ENCODE measurements at regions not wholly inside any gene's neighbourhood (a gene's known extent, or its start where the extent isn't known, plus 50 kb on each side); places are given as distances from the start of the nearest gene placed in this dataset.

DNA sequence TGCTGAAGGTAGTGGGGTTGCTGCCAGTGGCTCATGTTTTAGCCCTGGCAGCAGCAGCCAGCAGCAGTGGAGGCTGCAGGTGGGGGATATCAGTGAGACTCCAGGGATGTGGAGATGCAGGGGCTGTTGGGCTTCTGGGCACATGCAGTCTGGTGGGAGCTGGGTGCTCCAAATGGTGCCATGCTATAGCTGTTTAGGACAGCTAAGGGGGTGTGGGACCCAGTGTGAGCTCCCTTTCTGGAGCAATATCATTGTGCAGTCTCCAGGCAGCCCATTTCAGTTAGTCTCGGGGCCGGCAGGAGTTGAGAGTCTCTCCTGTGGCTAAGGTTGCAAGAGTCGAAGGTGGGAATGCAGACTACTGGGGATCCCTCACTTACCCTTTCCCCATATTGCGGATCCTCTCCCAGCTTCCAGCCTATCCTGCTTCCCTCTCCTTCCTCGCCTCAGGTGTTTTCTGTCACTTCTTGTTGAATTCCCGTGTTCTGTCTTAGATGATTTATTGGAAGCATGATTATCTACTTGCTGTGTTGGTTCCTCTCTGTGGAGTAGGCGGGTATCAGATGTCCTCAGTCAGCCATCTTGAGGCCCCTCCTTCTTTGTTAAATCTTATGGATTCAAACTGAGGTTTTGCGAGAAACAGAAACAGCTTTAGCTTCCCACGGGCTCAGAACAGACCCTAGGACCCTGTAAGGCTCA, 112.0 kb downstream of the FAM43A start (continued):
- TF ChIP-seq REST (IDR thresholded peaks at IDR 0.05; ENCODE audit: unreplicated experiment) (no peak), STAT1 (IDR thresholded peaks at IDR 0.05; ENCODE audit: unreplicated experiment) (no peak), JUNB (IDR thresholded peaks at IDR 0.05; ENCODE audit: unreplicated experiment) (no peak), ETS1 (IDR thresholded peaks at IDR 0.05) (no peak), ZNF331 (CRISPR knock-in tag; IDR thresholded peaks at IDR 0.05; ENCODE audit: low read depth) (no peak)

- no peak for DNase-seq (ENCODE audit: low spot score)
- no peaks in the 10 kb centered on the region for H3K79me2 ChIP-seq (replicated peaks; ENCODE audit: insufficient read depth)
- Mint-ChIP-seq H3K4me3 (no peak overlapping the region), H3K4me1 (peaks cover 11% of the 10 kb centered on the region), H3K36me3 (ENCODE audit: low read depth) (no peaks in the 10 kb centered on the region), H3K27me3 (ENCODE audit: insufficient read depth, low read depth, poor library complexity) (peaks cover 10% of the 10 kb centered on the region), H3K27ac (no peak overlapping the region), H3K9me3 (peaks cover 7% of the 10 kb centered on the region; the same call in 2 of the 3 replicates)
- no peak overlapping the region for H3K4me3 ChIP-seq
- no peak overlapping the region for H3K4me2 ChIP-seq
- peak overlapping the region; percentile 56; the same call in 1 of the 2 replicates for H2AFZ ChIP-seq
- no peak for ATAC-seq
- H3K36me3 ChIP-seq (ENCODE audit: insufficient read depth): no peaks in the 10 kb centered on the region
- TF ChIP-seq JUNB (IDR thresholded peaks at IDR 0.05; ENCODE audit: unreplicated experiment) (no peak), ETS1 (IDR thresholded peaks at IDR 0.05) (no peak)
- no peaks in the 10 kb centered on the region for H3F3A ChIP-seq (replicated peaks; ENCODE audit: low read depth)
- H4K20me1 ChIP-seq (replicated peaks; ENCODE audit: insufficient read depth): no peaks in the 10 kb centered on the region
- H3K9me2 ChIP-seq (ENCODE audit: insufficient read depth): no peaks in the 10 kb centered on the region
- no peaks in the 10 kb centered on the region for H3K27me3 ChIP-seq (ENCODE audit: insufficient read depth)
- no peak overlapping the region for H3K27ac ChIP-seq (ENCODE audit: low read depth)
- no peaks in the 10 kb centered on the region for H3K4me1 ChIP-seq (ENCODE audit: insufficient read depth)
Measured at GRCh38 chr3:194798486-194798885, 112.8 kb downstream of the FAM43A start.

- Mint-ChIP-seq H3K4me3 (no peak overlapping the region), H3K27me3 (ENCODE audit: insufficient read depth, low read depth, poor library complexity) (peaks cover 11% of the 10 kb centered on the region), H3K9me3 (peaks cover 6% of the 10 kb centered on the region; the same call in 2 of the 3 replicates), H3K4me1 (peaks cover 11% of the 10 kb centered on the region), H3K27ac (no peak overlapping the region), H3K36me3 (ENCODE audit: low read depth) (no peaks in the 10 kb centered on the region)
- H4K20me1 ChIP-seq (replicated peaks; ENCODE audit: insufficient read depth): no peaks in the 10 kb centered on the region
- ATAC-seq: no peak
- 0 out of 2 replicates have a peak overlapping the region, but pooled peaks have one; percentile 10 for H2AFZ ChIP-seq
- H3K36me3 ChIP-seq (ENCODE audit: insufficient read depth): no peaks in the 10 kb centered on the region
- no peak overlapping the region for H3K27ac ChIP-seq (ENCODE audit: low read depth)
- DNase-seq (ENCODE audit: low spot score): no peak
- H3K4me2 ChIP-seq: no peak overlapping the region
- TF ChIP-seq JUNB (IDR thresholded peaks at IDR 0.05; ENCODE audit: unreplicated experiment): no peak
- H3K4me1 ChIP-seq (ENCODE audit: insufficient read depth): no peaks in the 10 kb centered on the region
- no peak overlapping the region for H3K4me3 ChIP-seq
- H3K27me3 ChIP-seq (ENCODE audit: insufficient read depth): no peaks in the 10 kb centered on the region
- no peaks in the 10 kb centered on the region for H3F3A ChIP-seq (replicated peaks; ENCODE audit: low read depth)
- no peaks in the 10 kb centered on the region for H3K9me2 ChIP-seq (ENCODE audit: insufficient read depth)
- H3K79me2 ChIP-seq (replicated peaks; ENCODE audit: insufficient read depth): no peaks in the 10 kb centered on the region
Measured at GRCh38 chr3:194800002-194800401, 114.3 kb downstream of the FAM43A start.

All from GM23338 (cell line).